Stomach (tissue), 8 donors: ENCODE measurements at regions not wholly inside any gene's neighbourhood (a gene's known extent, or its start where the extent isn't known, plus 50 kb on each side); places are given as distances from the start of the nearest gene placed in this dataset.

ENCODE experiments used
- DNase-seq, 2 donors: peaks; one replicate each; pipeline versions ENCODE4 v3.0.0 to v3.0.0-alpha.2; 2013 to 2019
- H3K27ac ChIP-seq, 5 donors: fragments of 200-600 bp in 4 of 5; sonication (generic) in 4 of 5; one replicate each; pipeline ENCODE4 v1.5.1; 2013 to 2019; ENCODE audit warnings: mild to moderate bottlenecking in 1 of 5, moderate library complexity in 1 of 5
- H3K27me3 ChIP-seq, 3 donors: fragments of 200-600 bp; sonication (generic); one replicate each; pipeline ENCODE4 v1.5.1; 2017 to 2019; ENCODE audit warnings: mixed run types in 1 of 3
- H3K36me3 ChIP-seq, 4 donors: fragments of 200-600 bp; sonication (generic); 1 replicate in 3 of 4; 2 replicates in 1 of 4; pipeline ENCODE4 v1.5.1; 2016 to 2019
- H3K4me1 ChIP-seq, 4 donors: fragments of 200-600 bp; sonication (generic); one replicate each; pipeline ENCODE4 v1.5.1; 2016 to 2019
- H3K4me3 ChIP-seq, 4 donors: fragments of 200-600 bp; sonication (generic) in 3 of 4; one replicate each; pipeline ENCODE4 v1.5.1; 2016 to 2019; ENCODE audit warnings: mild to moderate bottlenecking in 1 of 4
- H3K9me3 ChIP-seq, 4 donors: fragments of 200-600 bp; sonication (generic); one replicate each; pipeline ENCODE4 v1.5.1; 2016 to 2019
- CTCF ChIP-seq, 7 experiments: fragments of 450-650 bp in 4 of 7; fragments of 200-600 bp in 3 of 7; sonication (generic) in 3 of 7; IDR thresholded peaks; one replicate each; pipeline ENCODE4 v1.5.1; 2016 to 2019; ENCODE audit warnings: antibody characterized with exemption in 7 of 7, control low read depth in 2 of 7, mild to moderate bottlenecking in 1 of 7
- EP300 ChIP-seq: sonication (generic); formaldehyde crosslinking; IDR thresholded peaks from one replicate; pipeline ENCODE4 v1.6.1; 2017; ENCODE audit warnings: antibody characterized with exemption
- POLR2A ChIP-seq, 4 donors: fragments of 450-650 bp; IDR thresholded peaks; one replicate each; pipeline ENCODE4 v1.6.1; 2016; ENCODE audit warnings: antibody characterized with exemption in 4 of 4, control low read depth in 2 of 4, mild to moderate bottlenecking in 1 of 4, moderate library complexity in 1 of 4
- POLR2AphosphoS5 ChIP-seq, 3 donors: sonication (generic); formaldehyde crosslinking; IDR thresholded peaks; one replicate each; pipeline ENCODE4 v1.6.1; 2016; ENCODE audit warnings: antibody characterized with exemption in 3 of 3
- WGBS, 5 donors: extraction: QIAGEN DNeasy Blood & Tissue Kit in 3 of 5; methylation state at CpG; one replicate each; pipeline versions ENCODE4 v1.1.5 to v1.1.7; 2013 to 2018; 5-methylcytosine and 5-hydroxymethylcytosine counted together
- intact Hi-C: fragments of 100-400 bp; cut with DNase I; formaldehyde crosslinking; loops from one replicate; pipeline ENCODE4 v1.15.1; 2023; ENCODE audit warnings: low total_unique reads
- donor health status: healthy with polysubstance abuse.
- donor health status: Bipolar disorder and iron deficiency.
- donor health status: healthy.

GRCh38 chr4:129254126-129254525 is 158.2 kb downstream of the C4orf33 start:
- no peak overlapping the region for H3K4me3 ChIP-seq
- no peaks in the 10 kb centered on the region for H3K36me3 ChIP-seq
- H3K9me3 ChIP-seq = no peaks in the 10 kb centered on the region
- no peak for DNase-seq
- H3K27ac ChIP-seq = no peak overlapping the region
- TF ChIP-seq POLR2A (IDR thresholded peaks at IDR 0.05) = no peak
- TF ChIP-seq POLR2AphosphoS5 (IDR thresholded peaks at IDR 0.05) = no peak
- H3K4me1 ChIP-seq = no peaks in the 10 kb centered on the region
- H3K27me3 ChIP-seq = no peaks in the 10 kb centered on the region
- intact Hi-C loops = no loop called here

GRCh38 chr4:129254526-129254925 is 158.6 kb downstream of the C4orf33 start:
- TF ChIP-seq POLR2A (IDR thresholded peaks at IDR 0.05) = no peak
- TF ChIP-seq POLR2AphosphoS5 (IDR thresholded peaks at IDR 0.05) = no peak
- TF ChIP-seq CTCF (IDR thresholded peaks at IDR 0.05) = no peak
- TF ChIP-seq EP300 = no peak
- Histone ChIP-seq H3K36me3 (no peaks in the 10 kb centered on the region), H3K9me3 (no peaks in the 10 kb centered on the region), H3K4me1 (no peaks in the 10 kb centered on the region), H3K27me3 (no peaks in the 10 kb centered on the region), H3K27ac (no peak overlapping the region), H3K4me3 (no peak overlapping the region)
- intact Hi-C loops = no loop called here
- DNase-seq = no peak

GRCh38 chr4:129261584-129261983 is 165.6 kb downstream of the C4orf33 start:
- Histone ChIP-seq H3K36me3 (no peaks in the 10 kb centered on the region), H3K27me3 (no peaks in the 10 kb centered on the region), H3K27ac (no peak overlapping the region), H3K4me3 (no peak overlapping the region), H3K9me3 (no peaks in the 10 kb centered on the region), H3K4me1 (peaks cover 0 to 8% (median 0%) of the 10 kb centered on the region in 4 donors)
- no peak for TF ChIP-seq CTCF (IDR thresholded peaks at IDR 0.05)
- TF ChIP-seq POLR2AphosphoS5 (IDR thresholded peaks at IDR 0.05) = no peak
- DNase-seq = no peak
- 70 to 86% (median 81%) methylated on average over 2 of the region's 2 CpGs for WGBS, 5 donors
- intact Hi-C loops = no loop called here

- H3K27me3 ChIP-seq = no peaks in the 10 kb centered on the region
- peaks cover 0 to 8% (median 0%) of the 10 kb centered on the region in 4 donors for H3K4me1 ChIP-seq
- no peak for DNase-seq
- no peak overlapping the region for H3K4me3 ChIP-seq
- no peaks in the 10 kb centered on the region for H3K9me3 ChIP-seq
- intact Hi-C loops = no loop called here
- WGBS, 5 donors = 79 to 88% (median 85%) methylated on average over 1 of the region's 1 CpG
- no peaks in the 10 kb centered on the region for H3K36me3 ChIP-seq
- no peak for TF ChIP-seq EP300
- TF ChIP-seq CTCF (IDR thresholded peaks at IDR 0.05) = no peak
- no peak for TF ChIP-seq POLR2A (IDR thresholded peaks at IDR 0.05)
- TF ChIP-seq POLR2AphosphoS5 (IDR thresholded peaks at IDR 0.05) = no peak
- no peak overlapping the region for H3K27ac ChIP-seq
Measured at GRCh38 chr4:129264008-129264657, 168.2 kb downstream of the C4orf33 start.

- WGBS, 5 donors = 43 to 62% (median 58%) methylated on average over 1 of the region's 1 CpG
- intact Hi-C loops = no loop called here
- no peak for DNase-seq
- H3K4me3 ChIP-seq = no peak overlapping the region
- no peaks in the 10 kb centered on the region for H3K27me3 ChIP-seq
- H3K9me3 ChIP-seq = no peaks in the 10 kb centered on the region
- no peak overlapping the region for H3K27ac ChIP-seq
- no peaks in the 10 kb centered on the region for H3K36me3 ChIP-seq
- TF ChIP-seq EP300 = no peak
- no peak for TF ChIP-seq CTCF (IDR thresholded peaks at IDR 0.05)
- no peak for TF ChIP-seq POLR2AphosphoS5 (IDR thresholded peaks at IDR 0.05)
- no peak for TF ChIP-seq POLR2A (IDR thresholded peaks at IDR 0.05)
- no peaks in the 10 kb centered on the region for H3K4me1 ChIP-seq
Measured at GRCh38 chr4:129278868-129279267, 182.9 kb downstream of the C4orf33 start.
